ENCODE measurements at regions not wholly inside any gene's neighbourhood (a gene's known extent, or its start where the extent isn't known, plus 50 kb on each side); places are given as distances from the start of the nearest gene placed in this dataset.

DNA sequence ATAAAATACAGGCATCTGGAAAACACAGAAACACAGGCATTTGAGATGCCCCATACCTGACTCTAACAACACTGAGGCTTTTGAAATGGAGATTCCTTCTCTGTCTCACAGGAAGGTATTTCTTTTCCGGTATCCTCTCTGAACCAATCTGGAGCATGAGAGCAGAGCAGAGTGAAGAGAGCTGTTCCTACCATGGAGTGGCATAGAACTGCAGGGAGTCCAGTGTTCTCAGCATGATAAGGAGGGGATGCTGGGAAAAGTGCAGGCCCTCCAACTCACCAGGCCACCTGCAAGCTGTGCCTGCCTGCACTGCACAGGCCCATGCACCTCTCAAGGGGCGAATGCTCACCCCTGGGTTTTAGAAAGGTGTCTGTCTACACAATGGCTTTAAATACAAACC lies 89.2 kb downstream of the FOXA2 start:
- TF ChIP-seq CTCF (IDR thresholded peaks at IDR 0.05) (no peak), POLR2A (IDR thresholded peaks at IDR 0.05) (no peak)

All from testis (tissue), 2 donors.